ENCODE measurements at regions not wholly inside any gene's neighbourhood (a gene's known extent, or its start where the extent isn't known, plus 50 kb on each side); places are given as distances from the start of the nearest gene placed in this dataset.
"Not testable (repeated sequence)": the region's sequence is repeated elsewhere in the genome, so short reads cannot be mapped to it uniquely, and the experiment has no call there.

DNA sequence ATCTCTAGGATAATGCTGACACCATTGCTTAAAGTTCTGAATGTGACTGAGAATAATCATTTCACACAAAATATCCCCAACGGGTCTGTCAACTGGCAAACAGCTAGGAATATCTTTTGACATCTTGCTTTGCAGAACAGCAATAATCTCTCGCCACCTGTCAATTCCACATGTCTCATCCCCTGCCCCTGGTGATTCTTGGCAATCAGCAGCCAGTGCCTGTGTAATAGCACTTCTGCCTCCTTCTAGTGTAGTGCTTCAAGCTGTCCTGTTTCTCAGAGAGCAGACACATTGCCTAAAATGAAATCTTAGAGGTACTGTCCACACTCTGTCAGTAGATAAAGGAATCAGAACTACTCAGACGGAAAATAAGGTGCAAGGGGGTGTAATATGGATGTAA, 984.4 kb downstream of the LTN1 start:
- DNase-seq (ENCODE audit: low read depth in 2 of 2), result not testable (repeated sequence)

DNA sequence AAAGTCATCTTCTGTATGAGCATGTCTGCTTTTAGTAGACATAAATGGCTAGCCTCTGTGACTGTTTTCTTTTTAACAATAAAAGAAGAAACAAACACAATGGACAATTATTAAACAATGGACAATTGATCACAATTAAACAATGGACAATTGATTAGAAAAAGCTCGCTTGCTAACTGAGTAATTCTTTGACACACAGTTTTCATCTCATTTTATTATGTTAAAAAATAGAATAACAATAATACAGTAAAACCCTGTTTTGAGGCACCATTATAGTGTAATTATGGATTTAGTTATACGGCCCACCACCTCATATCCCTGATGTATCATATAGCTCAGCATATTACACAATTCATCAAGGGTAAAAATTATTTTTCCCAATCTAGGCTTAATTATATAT, 989.0 kb downstream of the LTN1 start:
- DNase-seq (ENCODE audit: low read depth in 2 of 2), result not testable (repeated sequence)

DNA sequence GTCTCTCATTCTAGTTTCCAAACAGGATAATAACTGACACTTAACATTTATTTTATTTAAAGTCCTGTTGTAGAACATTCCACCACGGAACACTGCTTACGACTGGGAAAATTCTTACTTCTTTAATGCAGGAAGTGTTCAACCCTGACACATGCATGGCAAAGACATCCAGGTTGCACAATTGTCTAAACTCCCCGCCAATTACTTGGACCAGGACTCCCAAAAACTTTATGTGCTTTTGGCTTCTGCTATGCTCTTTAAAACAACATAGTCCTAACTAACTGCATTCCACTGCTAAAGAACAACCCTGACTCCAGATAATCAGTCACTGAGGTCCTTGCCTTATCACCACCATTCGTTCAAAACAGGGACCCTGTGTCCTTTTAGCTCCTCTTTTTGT, 995.8 kb downstream of the LTN1 start:
- DNase-seq (ENCODE audit: low read depth in 2 of 2), result not testable (repeated sequence)

DNA sequence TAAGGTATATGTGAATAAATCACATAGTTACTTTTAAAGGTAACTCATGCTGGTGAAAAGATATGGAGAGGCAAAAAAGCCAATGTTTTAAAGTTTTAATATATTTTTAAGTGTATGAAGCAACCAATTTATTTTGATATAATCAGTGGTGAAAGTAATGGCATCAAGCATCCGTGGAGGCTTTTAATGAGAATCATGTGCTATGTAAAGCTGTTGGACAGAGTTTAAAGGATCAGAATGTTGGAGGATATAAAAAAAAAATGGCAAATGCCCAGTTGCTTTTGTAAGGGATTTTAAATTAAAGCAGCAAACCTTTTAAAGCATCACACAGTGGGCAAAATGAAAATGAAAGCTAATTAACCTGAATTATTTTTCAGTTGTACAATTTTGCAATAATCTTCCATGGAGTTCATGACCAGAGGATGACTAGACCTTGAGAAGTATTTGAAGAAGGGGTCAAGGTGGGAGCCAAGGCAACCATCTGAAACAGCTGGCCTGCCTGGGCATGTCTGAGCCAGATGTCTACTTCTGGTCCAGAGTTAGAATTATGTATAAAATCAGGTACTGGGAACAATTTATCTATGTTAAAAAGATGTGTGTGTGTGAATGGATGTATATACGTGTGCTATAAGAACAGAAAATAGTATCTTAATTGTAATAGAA, 1007.9 kb downstream of the LTN1 start:
- not testable (repeated sequence) for DNase-seq (ENCODE audit: low read depth in 2 of 2)

DNA sequence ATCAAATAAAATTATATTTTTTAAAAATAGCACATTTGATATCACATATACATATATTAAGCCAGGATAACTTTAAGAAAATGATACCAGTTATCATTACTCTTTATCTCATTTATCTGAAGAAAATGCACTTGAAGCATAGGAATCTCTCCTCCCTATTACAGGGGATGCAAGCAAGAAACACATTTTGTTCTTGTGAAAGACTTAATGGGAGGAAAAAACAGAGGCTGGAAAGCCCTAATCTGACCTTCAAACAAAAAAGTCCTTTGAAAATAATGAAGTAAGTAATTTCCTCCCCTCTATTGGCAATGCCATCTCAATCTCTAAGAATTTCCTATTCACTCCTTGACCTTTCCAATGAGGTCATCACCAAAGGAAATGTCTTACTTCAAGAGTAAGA, 1012.6 kb upstream of the ADAMTS5 start:
- DNase-seq (ENCODE audit: low read depth in 2 of 2), result not testable (repeated sequence)

DNA sequence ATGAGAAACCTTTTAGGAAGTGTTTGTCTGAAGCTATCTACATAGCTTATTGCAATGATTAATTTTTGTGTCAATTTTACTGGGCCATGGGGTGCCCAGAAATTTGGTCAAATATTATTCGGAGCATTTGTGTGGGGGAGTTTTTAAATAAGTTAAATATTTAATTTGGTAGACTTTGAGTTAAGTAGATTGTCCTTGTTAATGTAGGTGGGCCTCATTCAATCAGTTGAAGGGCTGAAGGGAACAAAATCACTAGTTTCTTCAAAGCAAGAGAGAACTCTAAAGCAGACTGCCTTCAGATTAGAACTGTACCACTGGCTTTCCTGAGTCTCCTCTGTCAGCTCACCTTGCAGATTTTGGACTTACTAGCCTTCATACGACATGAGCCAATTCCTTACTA, 1008.6 kb upstream of the ADAMTS5 start:
- no peak for DNase-seq (ENCODE audit: low read depth in 2 of 2)

DNA sequence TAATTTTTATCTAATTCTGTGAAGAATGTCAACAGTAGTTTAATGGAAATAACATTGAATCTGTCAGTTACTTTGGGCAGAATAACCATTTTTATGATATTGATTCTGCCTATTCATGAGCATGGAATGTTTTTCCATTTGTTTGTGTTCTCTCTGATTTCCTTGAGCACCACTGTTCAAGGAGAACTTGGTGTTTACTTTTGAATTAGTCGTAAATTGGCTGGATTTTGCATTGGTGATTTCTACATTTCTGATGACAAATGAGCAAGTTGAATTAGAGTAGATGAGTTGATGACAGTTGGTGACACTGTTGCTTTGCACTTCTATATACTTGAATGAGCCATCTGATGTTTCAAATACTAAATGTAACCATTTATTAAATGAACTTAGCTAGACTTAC, 1007.3 kb upstream of the ADAMTS5 start:
- DNase-seq (ENCODE audit: low read depth in 2 of 2), result not testable (repeated sequence)

DNA sequence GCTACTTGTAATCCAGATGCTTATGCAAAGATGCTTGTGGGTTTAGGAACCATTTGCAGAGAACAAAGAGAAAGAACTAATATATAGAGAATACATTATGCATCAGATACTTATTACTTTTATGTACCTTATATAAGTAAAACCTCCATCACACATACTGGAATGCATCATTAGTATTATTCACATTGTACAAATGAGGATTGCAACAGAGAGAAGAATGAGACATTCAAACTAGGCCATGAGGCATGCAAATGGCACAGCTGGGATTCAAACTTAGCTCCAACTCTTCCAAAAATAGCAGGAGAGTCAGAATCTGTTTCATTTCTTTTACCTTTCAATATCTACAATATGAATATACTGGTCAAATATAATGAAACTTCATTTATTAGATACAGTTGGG, 1001.4 kb upstream of the ADAMTS5 start:
- not testable (repeated sequence) for DNase-seq (ENCODE audit: low read depth in 2 of 2)

DNA sequence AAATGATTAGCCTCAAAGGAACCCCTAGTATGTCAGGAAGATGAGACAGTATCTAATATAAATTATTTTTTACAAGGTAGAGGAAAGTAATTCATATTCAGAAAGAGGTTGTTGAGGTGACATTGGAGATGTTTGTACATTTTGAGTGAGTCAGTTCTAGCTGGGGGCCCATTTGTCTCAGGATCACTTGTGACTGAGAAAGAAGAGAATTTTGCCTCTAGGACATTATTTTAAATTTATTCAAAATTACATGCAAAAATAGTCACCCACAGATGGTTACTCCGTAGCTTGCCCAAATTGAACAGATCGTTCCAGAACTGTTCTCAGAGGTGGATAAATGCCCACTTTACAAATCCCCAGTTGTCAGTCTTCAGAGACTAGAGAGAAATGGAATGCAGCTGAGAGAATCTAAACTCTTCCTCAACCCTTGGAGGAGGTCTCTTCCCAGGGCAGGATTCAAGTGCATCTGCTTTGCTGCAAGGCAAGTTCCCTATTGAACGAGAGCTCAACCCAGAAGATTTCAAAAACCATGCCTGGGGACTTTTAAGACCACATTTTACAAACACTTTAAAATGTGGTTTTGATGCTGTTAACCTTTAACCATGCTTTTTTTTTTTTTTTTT, 987.8 kb upstream of the ADAMTS5 start:
- DNase-seq (ENCODE audit: low read depth in 2 of 2), result no peak

DNA sequence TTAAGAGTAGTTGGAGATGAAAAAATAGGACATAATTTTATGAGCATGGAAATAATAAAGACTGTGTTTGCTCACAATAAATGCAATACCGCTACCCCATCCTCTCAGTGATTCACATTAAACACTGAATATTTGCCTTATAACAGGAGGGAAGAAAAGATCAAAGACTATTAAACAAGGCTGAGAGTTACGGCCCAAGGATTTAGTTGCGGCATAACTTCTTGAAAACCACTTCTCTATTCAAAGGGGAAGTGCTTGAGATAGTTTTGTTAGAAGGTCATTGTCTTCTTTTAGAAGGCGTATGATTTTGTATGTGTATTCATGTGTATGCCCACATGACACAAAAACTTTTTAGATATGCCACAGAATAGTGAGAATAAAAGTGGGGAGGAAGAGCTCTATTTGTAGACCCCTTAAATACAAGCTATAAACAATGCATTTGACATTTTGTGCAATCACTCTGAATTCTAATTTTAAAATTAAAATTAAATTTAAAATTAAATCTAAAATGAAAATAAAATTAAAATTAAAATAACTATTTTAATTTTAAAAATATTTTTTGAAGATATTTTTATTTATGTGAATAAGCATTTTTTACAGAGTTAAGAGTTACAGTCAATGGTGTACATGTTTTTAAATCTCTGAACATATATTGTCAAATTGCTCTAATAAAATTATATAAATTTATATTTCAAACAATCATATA, 986.6 kb upstream of the ADAMTS5 start:
- DNase-seq (ENCODE audit: low read depth in 2 of 2), result no peak

DNA sequence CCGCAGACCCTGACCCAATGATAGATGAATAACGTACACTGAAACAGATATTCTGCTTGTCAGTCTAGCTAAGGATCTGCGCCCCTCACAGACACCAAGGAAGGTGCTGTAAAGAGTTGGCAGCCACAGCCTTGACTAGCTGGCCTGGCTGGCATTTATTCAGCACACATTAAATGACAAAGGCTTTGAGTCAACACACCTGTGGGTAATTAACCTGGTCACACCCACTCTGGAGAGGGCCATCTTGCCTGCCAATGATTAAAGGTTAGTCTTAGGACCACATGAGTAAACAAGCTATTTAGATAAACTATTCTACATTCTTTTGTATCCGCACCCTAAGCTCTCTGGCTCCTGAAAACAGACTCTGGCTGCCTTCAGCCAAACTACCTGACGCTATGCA, 982.2 kb upstream of the ADAMTS5 start:
- not testable (repeated sequence) for DNase-seq (ENCODE audit: low read depth in 2 of 2)

DNA sequence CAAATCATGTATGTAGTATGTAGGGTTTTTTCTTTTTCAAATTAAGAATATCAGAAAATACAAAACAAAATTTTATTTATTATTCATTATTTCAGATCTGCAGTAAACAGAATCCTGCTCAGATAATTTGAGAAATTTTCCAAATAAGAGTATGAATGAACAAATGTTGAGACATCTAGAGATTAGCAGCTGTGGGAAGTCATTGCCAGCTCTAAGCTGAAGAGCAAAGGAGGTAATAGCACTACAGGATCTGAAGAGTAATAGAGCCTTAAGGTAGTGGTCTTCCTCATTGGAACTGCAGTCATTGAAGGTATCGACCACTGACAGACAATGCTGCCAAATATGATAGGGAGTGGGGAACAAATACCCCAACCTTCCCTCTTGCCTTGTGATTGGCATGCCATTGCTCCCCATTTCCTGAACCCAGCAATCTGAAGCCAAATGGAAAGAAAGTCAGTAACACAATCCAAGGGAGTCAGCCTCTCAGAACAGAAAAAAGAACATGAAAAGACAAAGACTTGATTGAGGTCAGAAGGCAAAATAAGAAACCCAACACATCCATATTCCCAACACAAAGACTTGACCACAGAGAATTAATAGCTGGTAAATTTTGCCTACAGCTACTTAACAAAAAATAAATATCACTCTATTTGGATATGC, 963.4 kb upstream of the ADAMTS5 start:
- not testable (repeated sequence) for DNase-seq (ENCODE audit: low read depth in 2 of 2)

DNA sequence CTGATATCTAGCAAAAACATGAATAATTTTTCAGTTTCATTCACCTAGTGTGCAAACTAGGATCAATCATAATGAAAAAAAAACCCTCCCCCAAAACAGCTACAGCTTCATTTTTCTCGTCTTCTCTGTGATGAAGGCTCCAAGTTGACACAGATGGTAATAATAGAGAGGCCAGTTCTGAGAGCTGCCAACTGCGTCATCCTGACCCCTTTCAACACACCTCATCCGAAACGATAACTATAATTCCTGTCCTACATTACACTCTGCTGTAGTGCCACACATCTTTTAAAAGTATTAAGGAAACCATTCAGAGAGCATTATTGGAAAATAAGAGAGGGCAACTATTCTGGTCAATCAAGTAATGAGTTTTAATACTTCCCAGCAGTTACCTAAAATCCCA, 962.3 kb upstream of the ADAMTS5 start:
- not testable (repeated sequence) for DNase-seq (ENCODE audit: low read depth in 2 of 2)

DNA sequence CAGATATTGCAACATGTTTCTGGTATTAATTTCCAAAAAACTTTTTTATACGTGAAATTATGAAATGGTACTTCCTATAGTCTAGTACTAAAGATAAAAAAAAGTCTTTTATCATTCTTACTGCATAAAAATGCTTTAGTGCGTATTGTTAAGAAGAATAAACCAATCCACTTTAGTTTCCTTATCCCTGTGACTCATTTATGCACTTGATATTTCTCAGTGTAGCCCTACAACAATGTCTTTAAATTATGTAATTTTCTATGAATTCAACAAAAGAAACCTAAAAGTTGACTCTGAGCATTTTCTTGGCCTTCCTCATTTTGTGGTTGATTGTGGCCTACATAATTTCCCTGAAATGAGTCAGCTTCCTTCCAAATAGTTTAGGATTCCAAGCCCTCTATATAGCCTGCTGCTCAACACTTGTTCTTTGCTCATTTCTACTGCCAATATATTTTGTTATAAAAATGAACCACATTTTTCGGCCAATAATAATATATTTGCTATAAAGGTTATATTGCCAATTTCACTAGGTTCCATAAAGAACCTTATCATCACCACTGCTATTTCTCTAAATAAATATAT, 961.7 kb upstream of the ADAMTS5 start:
- not testable (repeated sequence) for DNase-seq (ENCODE audit: low read depth in 2 of 2)

DNA sequence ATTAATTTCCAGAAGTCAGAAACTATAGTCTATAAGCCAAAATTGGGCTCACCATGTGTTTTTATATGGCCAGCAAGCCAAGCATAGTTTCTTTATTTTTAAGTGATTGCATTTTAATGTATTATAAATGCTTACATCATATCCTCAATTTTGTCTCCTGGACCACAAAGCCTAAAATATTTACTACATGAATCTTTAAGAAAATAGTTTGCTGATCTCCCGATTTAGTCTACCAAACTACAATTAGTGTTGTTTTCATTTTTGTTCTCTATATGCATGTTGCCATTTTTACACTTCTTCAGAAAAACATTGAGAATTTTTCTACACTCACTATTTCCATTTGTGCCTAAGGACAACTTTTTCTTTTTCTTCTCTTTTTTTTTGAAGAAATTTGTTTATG, 954.5 kb upstream of the ADAMTS5 start:
- not testable (repeated sequence) for DNase-seq (ENCODE audit: low read depth in 2 of 2)

DNA sequence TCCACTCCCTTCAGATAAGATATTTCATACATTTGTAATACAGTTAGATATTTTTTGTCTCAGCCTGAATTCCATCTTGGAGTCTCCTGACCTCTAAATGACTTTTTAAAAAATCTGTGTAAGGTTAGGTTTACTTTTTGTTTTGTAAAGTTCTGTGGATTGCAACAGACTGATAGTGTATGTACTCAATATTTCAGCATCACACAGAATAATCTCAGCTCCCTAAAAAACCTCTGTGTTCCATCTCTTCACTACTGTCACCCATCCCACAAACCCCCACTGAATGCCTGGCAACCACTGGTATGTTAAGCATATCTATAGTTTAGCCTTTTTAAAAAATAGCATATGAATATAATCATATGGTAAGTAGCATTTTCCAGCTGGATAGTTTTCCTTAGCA, 951.1 kb upstream of the ADAMTS5 start:
- not testable (repeated sequence) for DNase-seq (ENCODE audit: low read depth in 2 of 2)

DNA sequence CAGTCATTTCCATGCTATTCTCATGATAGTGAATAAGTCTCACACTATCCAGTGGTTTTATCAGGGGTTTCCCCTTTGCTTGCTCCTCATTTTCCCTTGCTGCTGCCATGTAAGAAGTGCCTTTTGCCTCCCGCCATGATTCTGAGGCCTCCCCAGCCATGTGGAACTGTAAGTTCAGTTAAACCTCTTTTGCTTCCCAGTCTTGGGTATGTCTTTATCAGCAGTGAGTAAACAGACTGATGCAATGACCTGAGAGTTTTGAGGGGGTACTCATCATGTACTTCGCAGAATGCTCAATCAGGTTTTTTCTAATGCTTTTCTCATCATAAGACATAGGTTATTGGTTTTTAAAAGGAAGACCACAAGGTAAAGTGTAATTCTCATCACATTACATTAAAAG, 949.4 kb upstream of the ADAMTS5 start:
- DNase-seq (ENCODE audit: low read depth in 2 of 2), result not testable (repeated sequence)

DNA sequence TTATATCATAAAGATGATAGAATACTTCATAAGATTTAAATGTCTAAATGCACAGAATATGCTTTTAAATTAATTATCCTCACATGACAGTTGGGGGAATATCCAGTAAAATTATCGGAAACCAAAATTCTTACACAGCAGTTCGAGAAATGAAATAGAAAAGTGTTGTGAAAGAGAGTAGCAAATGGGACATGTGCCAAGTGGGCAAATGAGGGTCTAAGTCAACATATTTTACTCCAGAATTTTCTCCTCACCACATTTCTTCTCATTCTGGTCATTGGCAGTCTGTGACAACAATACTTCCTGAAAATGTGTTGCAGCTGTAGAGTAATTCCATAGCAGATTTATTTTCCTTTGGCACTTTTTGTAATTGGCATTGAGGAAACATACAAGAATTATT, 945.2 kb upstream of the ADAMTS5 start:
- not testable (repeated sequence) for DNase-seq (ENCODE audit: low read depth in 2 of 2)

DNA sequence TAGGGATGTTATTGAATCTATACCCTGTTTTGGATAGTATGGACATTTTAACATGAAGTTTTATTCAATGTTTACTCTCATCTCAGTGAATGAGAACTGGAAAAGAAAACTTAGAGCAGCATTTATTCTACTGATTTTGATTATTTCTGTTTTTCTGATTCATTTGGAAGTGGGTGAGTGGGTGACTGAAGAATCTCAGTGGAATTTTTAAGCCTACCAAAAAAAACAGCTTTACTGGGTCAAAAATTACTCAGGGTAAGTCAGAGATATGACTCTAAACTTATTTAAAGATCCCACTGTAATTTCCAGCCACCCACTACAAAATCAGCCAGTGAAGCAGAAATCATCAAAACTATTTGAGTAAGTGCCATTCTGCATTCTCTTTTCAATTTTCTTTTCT, 942.6 kb upstream of the ADAMTS5 start:
- DNase-seq (ENCODE audit: low read depth in 2 of 2), result not testable (repeated sequence)

DNA sequence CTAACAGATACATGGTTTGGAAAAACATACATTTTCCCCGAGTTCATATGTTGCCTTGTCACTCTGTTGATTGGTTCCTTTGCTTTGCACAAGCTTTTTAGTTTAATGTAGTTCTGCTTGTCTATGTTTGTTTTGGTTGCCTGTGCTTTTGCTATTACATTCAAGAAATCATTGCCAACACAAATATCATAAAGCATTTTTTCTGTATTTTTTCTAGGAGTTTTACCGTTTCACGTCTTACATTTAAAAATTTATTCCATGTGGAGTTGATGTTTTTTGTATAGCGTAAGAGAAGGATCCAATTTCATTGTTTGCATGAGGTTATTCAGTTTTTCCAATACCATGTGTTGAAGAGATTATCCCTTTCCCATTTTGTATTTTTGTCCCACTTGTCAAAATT, 941.9 kb upstream of the ADAMTS5 start:
- DNase-seq (ENCODE audit: low read depth in 2 of 2), result not testable (repeated sequence)

DNA sequence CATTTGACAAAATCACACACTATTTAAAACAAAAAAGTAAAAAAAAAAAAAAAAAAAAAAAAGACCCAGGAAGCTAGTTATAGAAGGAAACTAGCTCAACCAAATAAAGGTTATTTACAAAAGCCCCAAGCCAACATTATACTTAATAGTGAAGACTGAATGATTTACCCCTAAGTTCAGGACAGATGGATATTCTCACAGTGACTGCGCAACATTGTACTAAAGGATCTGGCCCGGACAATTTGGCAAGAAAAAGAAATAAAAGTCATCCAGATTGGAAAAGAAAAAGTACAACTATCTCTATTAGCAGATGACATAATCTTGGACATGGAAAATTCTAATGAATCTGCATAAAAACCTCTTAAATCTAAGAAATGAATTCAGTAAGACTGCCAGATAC, 936.0 kb upstream of the ADAMTS5 start:
- DNase-seq (ENCODE audit: low read depth in 2 of 2), result not testable (repeated sequence)

DNA sequence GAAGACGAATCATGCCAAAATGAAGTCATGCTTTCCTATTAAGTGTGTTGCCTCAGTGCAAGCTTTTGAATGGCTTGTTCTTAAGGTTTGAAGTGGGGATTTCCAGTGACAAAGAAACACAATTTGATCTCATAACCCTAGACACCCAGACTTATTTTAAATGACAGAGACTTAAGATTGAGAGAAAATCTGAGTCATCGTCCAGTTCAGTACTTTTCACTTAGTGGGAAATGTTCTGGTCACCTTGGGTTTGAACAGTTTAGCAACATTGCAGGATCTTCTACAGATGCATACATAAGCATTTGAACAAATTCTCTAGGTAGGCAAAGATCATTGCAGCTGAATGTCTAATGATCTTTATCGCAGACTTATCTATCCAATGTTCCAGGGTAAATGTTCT, 926.7 kb upstream of the ADAMTS5 start:
- not testable (repeated sequence) for DNase-seq (ENCODE audit: low read depth in 2 of 2)

All from stimulated activated CD4-positive, alpha-beta T cell treated with anti-CD3 and anti-CD28 coated beads, Interleukin-1b, Interleukin-23, amount 100 ng/mL, for 1 hour (primary cell).